ENCODE measurements at regions not wholly inside any gene's neighbourhood (a gene's known extent, or its start where the extent isn't known, plus 50 kb on each side); places are given as distances from the start of the nearest gene placed in this dataset.

- Histone ChIP-seq H3K36me3 (ENCODE audit: control insufficient read depth in 4 of 4, insufficient read depth in 3 of 4, low read depth in 1 of 4, low read length in 3 of 4) (no peaks in the 10 kb centered on the region), H3K27ac (ENCODE audit: low read depth in 1 of 2, low read length in 2 of 2) (no peak overlapping the region), H3K9me3 (ENCODE audit: control insufficient read depth in 4 of 4, low read length in 3 of 4) (no peaks in the 10 kb centered on the region), H3K4me3 (ENCODE audit: low read depth in 1 of 3, low read length in 3 of 3) (no peak overlapping the region), H3K27me3 (ENCODE audit: control insufficient read depth in 4 of 4, insufficient read depth in 4 of 4, low read length in 3 of 4) (peaks cover 0 to 4% (median 0%) of the 10 kb centered on the region in 4 donors), H3K4me1 (ENCODE audit: control insufficient read depth in 4 of 4, insufficient read depth in 4 of 4, low read length in 3 of 4) (no peaks in the 10 kb centered on the region), H3K9ac (ENCODE audit: low read depth in 1 of 2, low read length in 2 of 2) (no peak overlapping the region)
- WGBS: 83% methylated on average over 7 of the region's 7 CpGs
- TF ChIP-seq RXRA (IDR thresholded peaks at IDR 0.05) (no peak), CTCF (IDR thresholded peaks at IDR 0.05; ENCODE audit: low read depth, low read length, missing input control) (no peak), TAF1 (conservative IDR thresholded peaks at IDR 0.05) (no peak), SP1 (IDR thresholded peaks at IDR 0.05) (no peak), HNF4A (conservative IDR thresholded peaks at IDR 0.05) (no peak), ZBTB33 (IDR thresholded peaks at IDR 0.05) (no peak), ATF3 (IDR thresholded peaks at IDR 0.05) (no peak), JUND (IDR thresholded peaks at IDR 0.05) (no peak), EGR1 (IDR thresholded peaks at IDR 0.05; ENCODE audit: low read depth in 2 of 2) (no peak), MAX (IDR thresholded peaks at IDR 0.05) (no peak), FOXA1 (IDR thresholded peaks at IDR 0.05) (no peak), REST (IDR thresholded peaks at IDR 0.05) (no peak), NR2F2 (IDR thresholded peaks at IDR 0.05) (no peak), FOXA2 (IDR thresholded peaks at IDR 0.05) (no peak), RAD21 (IDR thresholded peaks at IDR 0.05) (no peak), GABPA (IDR thresholded peaks at IDR 0.05 in 1 of 2, conservative IDR thresholded peaks at IDR 0.05 in 1 of 2) (no peak), HNF4G (IDR thresholded peaks at IDR 0.05) (no peak)
- DNase-seq (ENCODE audit: low spot score): no peak
Observed at GRCh38 chr14:87080146-87080545, 912.8 kb downstream of the GALC start.

GRCh38 chr14:87079416-87079815 is 913.6 kb downstream of the GALC start:
- H3K9me3 ChIP-seq (ENCODE audit: control insufficient read depth in 4 of 4, low read length in 3 of 4): no peaks in the 10 kb centered on the region
- DNase-seq (ENCODE audit: low spot score): no peak
- no peak for TF ChIP-seq ATF3 (IDR thresholded peaks at IDR 0.05)
- TF ChIP-seq SP1 (IDR thresholded peaks at IDR 0.05): no peak
- TF ChIP-seq JUND (IDR thresholded peaks at IDR 0.05): no peak
- no peak for TF ChIP-seq TAF1 (conservative IDR thresholded peaks at IDR 0.05)
- TF ChIP-seq REST (IDR thresholded peaks at IDR 0.05): no peak
- no peak for TF ChIP-seq HNF4A (conservative IDR thresholded peaks at IDR 0.05)
- no peak for TF ChIP-seq HNF4G (IDR thresholded peaks at IDR 0.05)
- TF ChIP-seq FOXA1 (IDR thresholded peaks at IDR 0.05): no peak
- H3K27me3 ChIP-seq (ENCODE audit: control insufficient read depth in 4 of 4, insufficient read depth in 4 of 4, low read length in 3 of 4): peaks cover 0 to 4% (median 0%) of the 10 kb centered on the region in 4 donors
- no peak overlapping the region for H3K27ac ChIP-seq (ENCODE audit: low read depth in 1 of 2, low read length in 2 of 2)
- 72% methylated on average over 6 of the region's 6 CpGs for WGBS
- H3K4me3 ChIP-seq (ENCODE audit: low read depth in 1 of 3, low read length in 3 of 3): no peak overlapping the region
- no peaks in the 10 kb centered on the region for H3K4me1 ChIP-seq (ENCODE audit: control insufficient read depth in 4 of 4, insufficient read depth in 4 of 4, low read length in 3 of 4)
- no peaks in the 10 kb centered on the region for H3K36me3 ChIP-seq (ENCODE audit: control insufficient read depth in 4 of 4, insufficient read depth in 3 of 4, low read depth in 1 of 4, low read length in 3 of 4)
- H3K9ac ChIP-seq (ENCODE audit: low read depth in 1 of 2, low read length in 2 of 2): no peak overlapping the region
